PC-9 (cell line): ENCODE measurements at regions not wholly inside any gene's neighbourhood (a gene's known extent, or its start where the extent isn't known, plus 50 kb on each side); places are given as distances from the start of the nearest gene placed in this dataset.

Experiments used
- CTCF ChIP-seq: fragments of 200-600 bp; sonication (generic); conservative IDR thresholded peaks from 2 replicates; pipeline ENCODE4 v1.6.1; 2017; ENCODE audit warnings: mixed run types, antibody characterized with exemption, mild to moderate bottlenecking, moderate library complexity
- EZH2 ChIP-seq: fragments of 200-600 bp; sonication (generic); IDR thresholded peaks from 2 replicates; pipeline ENCODE4 v1.8.0; 2017; ENCODE audit warnings: antibody characterized with exemption, low read depth

GRCh38 chr22:48085901-48086645 is 1323.6 kb downstream of the TBC1D22A start:
- TF ChIP-seq CTCF, result no peak
- no peak for TF ChIP-seq EZH2
